Lung (tissue), 11 donors: ENCODE measurements at regions not wholly inside any gene's neighbourhood (a gene's known extent, or its start where the extent isn't known, plus 50 kb on each side); places are given as distances from the start of the nearest gene placed in this dataset.

Experiments used
- ATAC-seq: fragments of 200-7000 bp; cut with Tn5 transposase; one replicate; pipeline ENCODE4 v1.9.1; 2020; ENCODE audit warnings: moderate number of reproducible peaks; ENCODE audit not compliant: insufficient read depth, low FRiP score
- DNase-seq, 3 donors: peaks; one replicate each; pipeline ENCODE4 v3.0.0-alpha.2; 2013 to 2017
- H3K27ac ChIP-seq, 2 donors: one replicate each; pipeline ENCODE4 v1.5.1; 2013; ENCODE audit warnings: mild to moderate bottlenecking in 2 of 2, moderate library complexity in 2 of 2, control low read depth in 1 of 2, inconsistent platforms in 1 of 2, low read depth in 1 of 2, low read length in 1 of 2
- H3K27me3 ChIP-seq, 3 donors: one replicate each; pipeline ENCODE4 v1.5.1; 2013; ENCODE audit warnings: low read length in 2 of 3; ENCODE audit not compliant: control insufficient read depth in 3 of 3, insufficient read depth in 3 of 3
- H3K36me3 ChIP-seq, 4 donors: one replicate each; pipeline ENCODE4 v1.5.1; 2013; ENCODE audit warnings: low read length in 4 of 4, mild to moderate bottlenecking in 1 of 4, moderate library complexity in 1 of 4; ENCODE audit not compliant: control insufficient read depth in 4 of 4, insufficient read depth in 4 of 4
- H3K4me1 ChIP-seq, 5 donors: one replicate each; pipeline ENCODE4 v1.5.1; 2013; ENCODE audit warnings: low read length in 5 of 5, mild to moderate bottlenecking in 2 of 5, moderate library complexity in 1 of 5; ENCODE audit not compliant: control insufficient read depth in 5 of 5, insufficient read depth in 5 of 5
- H3K4me3 ChIP-seq: one replicate; pipeline ENCODE4 v1.5.1; 2013; ENCODE audit warnings: mild to moderate bottlenecking, control low read depth, moderate library complexity
- H3K9ac ChIP-seq, 2 donors: one replicate each; pipeline ENCODE4 v1.5.1; 2013; ENCODE audit warnings: low read length in 2 of 2, control low read depth in 1 of 2; ENCODE audit not compliant: insufficient read depth in 1 of 2
- H3K9me3 ChIP-seq, 4 donors: one replicate each; pipeline ENCODE4 v1.5.1; 2013; ENCODE audit warnings: low read length in 3 of 4, mild to moderate bottlenecking in 1 of 4, moderate library complexity in 1 of 4; ENCODE audit not compliant: control insufficient read depth in 4 of 4, insufficient read depth in 3 of 4
- CTCF ChIP-seq: IDR thresholded peaks from 2 replicates; pipeline ENCODE4 v1.5.1; 2012; ENCODE audit warnings: mild to moderate bottlenecking; ENCODE audit errors: control extremely low read depth, extremely low read depth
- WGBS, 2 donors: extraction: QIAGEN DNeasy Blood & Tissue Kit; methylation state at CpG; one replicate each; pipeline ENCODE4 v1.1.7; 2013; 5-methylcytosine and 5-hydroxymethylcytosine counted together
- donor health status: control.
- donor health status: control.
- donor health status: Bipolar disorder and iron deficiency.
- donor health status: healthy.
- donor health status: DM: yes; HTN: yes; CAD: no.

DNA sequence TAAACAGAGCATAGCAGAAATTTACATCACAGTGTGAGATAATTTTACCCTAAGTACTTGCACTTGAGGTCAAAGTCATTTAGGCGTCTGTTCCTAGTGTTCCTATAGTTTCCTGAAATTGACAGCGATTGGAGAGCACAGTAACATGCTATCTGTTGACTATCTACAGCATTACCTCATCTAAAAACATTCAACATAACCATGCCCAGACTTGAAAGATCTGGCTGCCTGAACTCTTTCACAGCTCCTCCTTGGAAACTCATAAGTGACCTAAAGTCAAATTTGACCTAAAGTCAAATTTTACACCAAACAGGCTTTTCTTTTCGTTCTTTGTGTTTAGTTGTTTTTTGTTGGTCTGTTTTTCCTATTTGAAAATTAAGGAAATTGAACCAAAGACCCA, 233.8 kb upstream of the UBASH3B start:
- H3K27me3 ChIP-seq, result no peaks in the 10 kb centered on the region
- no peaks in the 10 kb centered on the region for H3K9me3 ChIP-seq
- no peak overlapping the region for H3K4me3 ChIP-seq
- H3K9ac ChIP-seq, result no peak overlapping the region
- DNase-seq, result no peak
- 81 to 91% methylated on average over 3 of the region's 3 CpGs for WGBS, 2 donors
- H3K27ac ChIP-seq, result no peak overlapping the region
- H3K4me1 ChIP-seq, result peaks cover 0 to 3% (median 0%) of the 10 kb centered on the region in 5 donors
- TF ChIP-seq CTCF, result no peak
- ATAC-seq, result no peak
- no peaks in the 10 kb centered on the region for H3K36me3 ChIP-seq

GRCh38 chr11:122418032-122418431, 237.5 kb upstream of the UBASH3B start:
- WGBS, 2 donors, result 96% methylated on average over 3 of the region's 3 CpGs
- ATAC-seq, result no peak

DNA sequence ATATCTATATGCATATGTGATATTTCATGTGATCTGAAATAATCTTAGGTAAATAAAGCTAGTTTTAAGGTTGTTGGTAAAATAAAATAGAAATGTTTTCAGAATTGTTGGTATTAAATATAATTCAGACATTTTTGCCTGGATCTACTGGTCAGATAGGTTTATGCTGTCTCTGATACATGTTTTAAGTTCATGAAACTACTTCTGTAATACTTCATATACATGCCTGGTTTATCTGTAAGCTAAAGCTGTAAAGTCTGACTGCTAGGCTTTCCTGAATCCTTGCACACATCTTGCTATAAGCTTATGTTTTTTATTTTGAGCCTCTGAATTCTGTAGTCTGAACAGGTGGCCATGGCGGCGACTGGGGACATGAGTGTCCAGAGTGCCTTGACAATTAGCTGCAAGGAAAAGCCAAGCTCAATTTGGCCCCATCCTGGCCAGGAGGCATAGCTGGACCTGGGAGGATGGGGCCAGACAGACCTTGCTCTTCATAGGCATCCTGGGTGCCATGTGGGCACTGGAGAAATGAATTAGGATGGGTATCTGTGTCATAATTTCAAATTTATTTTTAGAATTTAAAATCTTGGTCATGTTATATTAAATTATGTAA, 241.0 kb upstream of the UBASH3B start:
- WGBS, 2 donors, result 100% methylated on average over 2 of the region's 2 CpGs
- ATAC-seq, result no peak
- no peak for TF ChIP-seq CTCF

More at GRCh38 chr11:122418032-122418431, 237.5 kb upstream of the UBASH3B start:
- Histone ChIP-seq H3K27me3 (no peaks in the 10 kb centered on the region), H3K36me3 (no peaks in the 10 kb centered on the region), H3K9me3 (peaks cover 0 to 4% (median 2%) of the 10 kb centered on the region in 4 donors), H3K4me3 (no peak overlapping the region), H3K4me1 (no peaks in the 10 kb centered on the region), H3K27ac (no peak overlapping the region), H3K9ac (no peak overlapping the region)
- no peak for TF ChIP-seq CTCF
- no peak for DNase-seq

DNA sequence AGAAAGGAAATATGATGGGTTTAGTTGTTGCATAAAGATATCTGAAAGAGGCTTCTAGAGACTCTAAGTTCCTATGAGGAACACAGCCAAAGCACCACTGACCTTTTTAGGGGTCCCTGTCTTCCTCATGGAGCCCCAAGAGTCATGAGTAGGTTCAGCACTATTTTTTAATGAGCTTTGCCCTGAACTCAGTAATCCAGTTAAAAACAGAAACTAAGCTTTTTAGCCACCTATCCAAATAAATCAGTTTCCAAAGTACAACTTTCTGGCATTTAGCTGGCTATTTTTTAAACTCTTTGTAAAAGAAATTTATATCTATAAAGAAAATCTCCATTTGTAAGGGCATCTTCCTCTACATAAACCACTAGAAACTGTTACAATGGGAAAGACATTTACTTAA, 241.8 kb upstream of the UBASH3B start:
- no peak for ATAC-seq
- DNase-seq, result no peak

More for the DNA sequence above, 241.0 kb upstream of the UBASH3B start:
- Histone ChIP-seq H3K27me3 (no peaks in the 10 kb centered on the region), H3K36me3 (no peaks in the 10 kb centered on the region), H3K27ac (no peak overlapping the region), H3K4me1 (no peaks in the 10 kb centered on the region), H3K9ac (no peak overlapping the region), H3K4me3 (no peak overlapping the region), H3K9me3 (peaks cover 0 to 4% (median 2%) of the 10 kb centered on the region in 4 donors)
- no peak for DNase-seq

More for the DNA sequence above, 241.8 kb upstream of the UBASH3B start:
- H3K9ac ChIP-seq, result no peak overlapping the region
- peaks cover 0 to 4% (median 2%) of the 10 kb centered on the region in 4 donors for H3K9me3 ChIP-seq
- TF ChIP-seq CTCF, result no peak
- no peaks in the 10 kb centered on the region for H3K4me1 ChIP-seq
- H3K4me3 ChIP-seq, result no peak overlapping the region
- H3K27me3 ChIP-seq, result no peaks in the 10 kb centered on the region
- H3K36me3 ChIP-seq, result no peaks in the 10 kb centered on the region
- no peak overlapping the region for H3K27ac ChIP-seq
